H7 (cell line): ENCODE measurements at regions not wholly inside any gene's neighbourhood (a gene's known extent, or its start where the extent isn't known, plus 50 kb on each side); places are given as distances from the start of the nearest gene placed in this dataset.
"Not testable (repeated sequence)": the region's sequence is repeated elsewhere in the genome, so short reads cannot be mapped to it uniquely, and the experiment has no call there.

Experiments used
- DNase-seq: peaks from one replicate; pipeline ENCODE4 v3.0.0; 2012
- H3K27me3 ChIP-seq: 2 replicates; pipeline ENCODE4 v1.6.0; 2011; ENCODE audit warnings: mild to moderate bottlenecking, low read length; ENCODE audit not compliant: control insufficient read depth, insufficient read depth
- H3K36me3 ChIP-seq: replicated peaks from 2 replicates; pipeline ENCODE4 v1.5.1; 2011; ENCODE audit warnings: low read length; ENCODE audit not compliant: control insufficient read depth, insufficient read depth
- H3K4me3 ChIP-seq: 2 replicates; pipeline ENCODE4 v1.5.1; 2011; ENCODE audit warnings: low read depth, mild to moderate bottlenecking, control low read depth, low read length, moderate library complexity; ENCODE audit not compliant: insufficient read depth

- H3K27me3 ChIP-seq, H3K4me3 ChIP-seq, H3K36me3 ChIP-seq, DNase-seq: not testable (repeated sequence)
Observed at GRCh38 chr12:114022081-114022480, 56.0 kb upstream of the RBM19 start.

GRCh38 chr12:114018669-114019068 is 52.5 kb upstream of the RBM19 start:
- DNase-seq, result no peak
- no peaks in the 10 kb centered on the region; the same call in 1 of the 2 replicates for H3K27me3 ChIP-seq
- H3K4me3 ChIP-seq, result no peak overlapping the region
- no peaks in the 10 kb centered on the region for H3K36me3 ChIP-seq
